ENCODE measurements at regions not wholly inside any gene's neighbourhood (a gene's known extent, or its start where the extent isn't known, plus 50 kb on each side); places are given as distances from the start of the nearest gene placed in this dataset.

DNA sequence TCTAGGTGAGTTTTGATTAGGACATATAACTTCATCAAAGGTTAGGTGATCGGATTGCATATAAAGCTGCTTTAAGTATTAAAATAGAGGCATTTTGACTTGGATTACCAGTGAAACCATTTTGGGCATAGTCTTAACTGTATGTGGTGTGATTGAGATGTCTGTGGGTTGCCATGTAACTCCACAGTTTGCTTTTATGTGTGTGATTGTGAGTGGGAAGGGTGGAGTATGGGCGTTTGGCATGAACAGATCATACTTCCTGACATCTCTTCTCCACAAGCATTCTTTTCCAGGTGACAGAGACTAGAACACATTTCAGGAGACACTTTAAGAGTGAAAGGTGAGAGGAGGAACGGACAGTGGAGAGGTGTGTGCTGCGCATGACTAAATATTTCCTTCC is 136.1 kb downstream of the CEP135 start:
- no peak overlapping the region for H2AK5ac ChIP-seq (ENCODE audit: low read depth, low read length)
- H4K5ac ChIP-seq (ENCODE audit: insufficient read length, low read depth, low read length): no peak overlapping the region
- H2BK5ac ChIP-seq (ENCODE audit: low read depth, low read length): no peak overlapping the region
- no peak overlapping the region for H3K4ac ChIP-seq (replicated peaks; ENCODE audit: insufficient read length, low read depth, low read length)
- no peaks in the 10 kb centered on the region for H3K79me1 ChIP-seq (ENCODE audit: low read depth, low read length)
- no peak overlapping the region for H4K8ac ChIP-seq (ENCODE audit: extremely low read depth, insufficient read depth, low read length)
- H2BK120ac ChIP-seq (replicated peaks; ENCODE audit: low read depth, low read length): no peak overlapping the region
- peak overlapping the region in 1 of 4 experiments; percentile 42; a peak in 2 of 7 replicates for H3K9ac ChIP-seq (replicated peaks in 1 of 4; ENCODE audit: extremely low read depth in 1 of 4, low read depth in 3 of 4, low read length in 3 of 4)
- H3K23ac ChIP-seq (ENCODE audit: insufficient read length): no peak overlapping the region
- no peak for FAIRE-seq
- no peak overlapping the region for H3K4me3 ChIP-seq (ENCODE audit: extremely low read depth in 1 of 4, insufficient read depth in 2 of 4, low read depth in 3 of 4, low read length in 4 of 4)
- H3K27me3 ChIP-seq (replicated peaks in 1 of 4; ENCODE audit: control insufficient read depth in 3 of 4, extremely low read depth in 1 of 4, insufficient read depth in 3 of 4, low read length in 3 of 4): no peaks in the 10 kb centered on the region
- WGBS, 2 experiments (ENCODE audit: extremely low coverage in 1 of 2, insufficient coverage in 1 of 2, insufficient read length in 1 of 2, insufficient replicate concordance in 2 of 2, low coverage in 1 of 2, low lambda C conversion rate in 2 of 2, missing lambda C conversion rate in 1 of 2): 75% methylated on average over 4 of the region's 4 CpGs; no CpG with 5 or more reads in 1 of the 2 experiments
- H2BK20ac ChIP-seq (ENCODE audit: low read length): no peak overlapping the region
- no peak overlapping the region for H3K14ac ChIP-seq (ENCODE audit: insufficient read length)
- H3K79me2 ChIP-seq (ENCODE audit: control insufficient read depth in 1 of 2, insufficient read depth in 2 of 2, low read length in 2 of 2): peaks cover 0 to 6% of the 10 kb centered on the region in 2 experiments; a peak in 1 of 4 replicates
- H3K56ac ChIP-seq (replicated peaks; ENCODE audit: insufficient read length, low read depth, low read length): no peak overlapping the region
- peaks cover 0 to 6% of the 10 kb centered on the region in 2 experiments for H4K20me1 ChIP-seq (replicated peaks in 1 of 2; ENCODE audit: control insufficient read depth in 1 of 2, insufficient read depth in 2 of 2, low read length in 2 of 2)
- peaks cover 4 to 8% (median 6%) of the 10 kb centered on the region in 4 experiments; a peak in 6 of 7 replicates for H3K4me1 ChIP-seq (replicated peaks in 1 of 4; ENCODE audit: control insufficient read depth in 3 of 4, insufficient read depth in 4 of 4, low read length in 3 of 4)
- DNase-seq (ENCODE audit: low read depth in 1 of 2, low spot score in 2 of 2): no peak
- H3K23me2 ChIP-seq (ENCODE audit: low read depth, low read length): no peaks in the 10 kb centered on the region; the same call in 1 of the 2 replicates
- H3K27ac ChIP-seq (ENCODE audit: low read depth, low read length): no peak overlapping the region
- H3K18ac ChIP-seq (ENCODE audit: extremely low read depth, low read length): no peak overlapping the region
- ChIA-PET CTCF (ENCODE audit: partially characterized antibody) (interaction anchor here (1.0 kb wide), 1 partner anchor 21 kb away, joined by 4 read pairs; no protein-coding TSS in a partner anchor), POLR2A (ENCODE audit: partially characterized antibody) (interaction anchor here (1.0 to 1.3 kb wide), 2 partner anchors 16 to 70 kb away, joined by 3 read pairs; no protein-coding TSS in a partner anchor)
- no peaks in the 10 kb centered on the region for H3K9me3 ChIP-seq (ENCODE audit: insufficient read depth in 2 of 2, low read depth in 1 of 2, low read length in 1 of 2)
- no peak overlapping the region for H2BK12ac ChIP-seq (ENCODE audit: low read depth, low read length)
- H4K91ac ChIP-seq (replicated peaks; ENCODE audit: insufficient read length, low read length): no peak overlapping the region
- no peak overlapping the region for H2AFZ ChIP-seq (ENCODE audit: low read length)
- H2BK15ac ChIP-seq (ENCODE audit: low read length): no peak overlapping the region
- no peaks in the 10 kb centered on the region for H3K36me3 ChIP-seq (ENCODE audit: control insufficient read depth in 2 of 4, insufficient read depth in 4 of 4, low read length in 3 of 4)
- H3K4me2 ChIP-seq (ENCODE audit: insufficient read depth in 1 of 2, low read depth in 2 of 2, low read length in 2 of 2): no peak overlapping the region
- TF ChIP-seq SUZ12 (IDR thresholded peaks at IDR 0.05; ENCODE audit: low read length) (no peak), RFX5 (IDR thresholded peaks at IDR 0.05; ENCODE audit: borderline replicate concordance, low read depth, low read length) (no peak), SIN3A (conservative IDR thresholded peaks at IDR 0.05 in 1 of 2, IDR thresholded peaks at IDR 0.05 in 1 of 2; ENCODE audit: low read depth in 1 of 2, low read length in 2 of 2) (no peak), POU5F1 (IDR thresholded peaks at IDR 0.05; ENCODE audit: low read depth, low read length) (no peak), SP2 (IDR thresholded peaks at IDR 0.05; ENCODE audit: low read length) (no peak), ZNF274 (IDR thresholded peaks at IDR 0.05; ENCODE audit: borderline replicate concordance, extremely low read depth, low read length) (no peak), HDAC6 (IDR thresholded peaks at IDR 0.05; ENCODE audit: low read depth, low read length) (no peak), MAFK (IDR thresholded peaks at IDR 0.05; ENCODE audit: low read depth, low read length) (no peak)
- TF ChIP-seq, protein P1, sequence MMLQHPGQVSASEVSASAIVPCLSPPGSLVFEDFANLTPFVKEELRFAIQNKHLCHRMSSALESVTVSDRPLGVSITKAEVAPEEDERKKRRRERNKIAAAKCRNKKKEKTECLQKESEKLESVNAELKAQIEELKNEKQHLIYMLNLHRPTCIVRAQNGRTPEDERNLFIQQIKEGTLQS (IDR thresholded peaks at IDR 0.05; ENCODE audit: insufficient read depth, low read depth, low read length): no peak
- TF ChIP-seq, protein P2, sequence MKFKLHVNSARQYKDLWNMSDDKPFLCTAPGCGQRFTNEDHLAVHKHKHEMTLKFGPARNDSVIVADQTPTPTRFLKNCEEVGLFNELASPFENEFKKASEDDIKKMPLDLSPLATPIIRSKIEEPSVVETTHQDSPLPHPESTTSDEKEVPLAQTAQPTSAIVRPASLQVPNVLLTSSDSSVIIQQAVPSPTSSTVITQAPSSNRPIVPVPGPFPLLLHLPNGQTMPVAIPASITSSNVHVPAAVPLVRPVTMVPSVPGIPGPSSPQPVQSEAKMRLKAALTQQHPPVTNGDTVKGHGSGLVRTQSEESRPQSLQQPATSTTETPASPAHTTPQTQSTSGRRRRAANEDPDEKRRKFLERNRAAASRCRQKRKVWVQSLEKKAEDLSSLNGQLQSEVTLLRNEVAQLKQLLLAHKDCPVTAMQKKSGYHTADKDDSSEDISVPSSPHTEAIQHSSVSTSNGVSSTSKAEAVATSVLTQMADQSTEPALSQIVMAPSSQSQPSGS (IDR thresholded peaks at IDR 0.05; ENCODE audit: low read length): no peak
- TF ChIP-seq, protein P3, sequence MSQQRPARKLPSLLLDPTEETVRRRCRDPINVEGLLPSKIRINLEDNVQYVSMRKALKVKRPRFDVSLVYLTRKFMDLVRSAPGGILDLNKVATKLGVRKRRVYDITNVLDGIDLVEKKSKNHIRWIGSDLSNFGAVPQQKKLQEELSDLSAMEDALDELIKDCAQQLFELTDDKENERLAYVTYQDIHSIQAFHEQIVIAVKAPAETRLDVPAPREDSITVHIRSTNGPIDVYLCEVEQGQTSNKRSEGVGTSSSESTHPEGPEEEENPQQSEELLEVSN (IDR thresholded peaks at IDR 0.05): no peak
